CD4-positive, CD25-positive, alpha-beta regulatory T cell (primary cell): ENCODE measurements at regions not wholly inside any gene's neighbourhood (a gene's known extent, or its start where the extent isn't known, plus 50 kb on each side); places are given as distances from the start of the nearest gene placed in this dataset.
"Not testable (repeated sequence)": the region's sequence is repeated elsewhere in the genome, so short reads cannot be mapped to it uniquely, and the experiment has no call there.

Experiments
- ATAC-seq, 2 donors: fragments of 150-1000 bp; cut with Tn5 transposase; one replicate each; pipeline ENCODE4 v1.10.0; 2021; ENCODE audit warnings: low read depth in 2 of 2, moderate number of reproducible peaks in 2 of 2, moderate library complexity in 1 of 2
- DNase-seq, 3 donors: peaks; one replicate each; pipeline versions ENCODE4 v3.0.0 to v3.0.0-alpha.2; 2012 to 2022; ENCODE audit warnings: mixed read lengths in 1 of 3
- H3K27ac ChIP-seq: one replicate; pipeline ENCODE4 v1.7.0; 2013; ENCODE audit warnings: mild to moderate bottlenecking, low read length; ENCODE audit not compliant: insufficient read depth, poor library complexity, severe bottlenecking
- H3K27me3 ChIP-seq: one replicate; pipeline ENCODE4 v1.7.0; 2013; ENCODE audit warnings: low read length; ENCODE audit not compliant: control insufficient read depth, insufficient read depth
- H3K36me3 ChIP-seq: one replicate; pipeline ENCODE4 v1.7.0; 2013; ENCODE audit warnings: mild to moderate bottlenecking, low read length, moderate library complexity; ENCODE audit not compliant: control insufficient read depth, insufficient read depth
- H3K4me1 ChIP-seq: 2 replicates; pipeline ENCODE4 v1.7.0; 2013; ENCODE audit warnings: mild to moderate bottlenecking, low read length; ENCODE audit not compliant: insufficient read depth, control insufficient read depth, poor library complexity, severe bottlenecking
- H3K4me3 ChIP-seq: one replicate; pipeline ENCODE4 v1.7.0; 2013; ENCODE audit warnings: low read depth, mild to moderate bottlenecking, low read length, moderate library complexity
- H3K9me3 ChIP-seq, 2 experiments: 1 replicate in 1 of 2; 2 replicates in 1 of 2; pipeline ENCODE4 v1.7.0; 2013; ENCODE audit warnings: low read length in 2 of 2, mild to moderate bottlenecking in 1 of 2, moderate library complexity in 1 of 2; ENCODE audit not compliant: control insufficient read depth in 2 of 2
- H3K27ac Mint-ChIP-seq, 3 donors: one replicate each; pipeline ENCODE4 v1.8.0; 2020 to 2022; ENCODE audit warnings: mild to moderate bottlenecking in 3 of 3, mixed read lengths in 3 of 3, moderate library complexity in 2 of 3
- H3K27me3 Mint-ChIP-seq: one replicate; pipeline ENCODE4 v1.8.0; 2022; ENCODE audit warnings: mild to moderate bottlenecking, mixed read lengths
- H3K36me3 Mint-ChIP-seq: one replicate; pipeline ENCODE4 v1.8.0; 2020; ENCODE audit warnings: mixed read lengths
- H3K4me1 Mint-ChIP-seq, 4 donors: one replicate each; pipeline ENCODE4 v1.8.0; 2020 to 2022; ENCODE audit warnings: mixed read lengths in 4 of 4, mild to moderate bottlenecking in 1 of 4
- H3K4me3 Mint-ChIP-seq, 4 donors: one replicate each; pipeline ENCODE4 v1.8.0; 2020 to 2022; ENCODE audit warnings: mild to moderate bottlenecking in 4 of 4, mixed read lengths in 4 of 4, moderate library complexity in 3 of 4
- H3K9me3 Mint-ChIP-seq, 7 donors: one replicate each; pipeline ENCODE4 v1.8.0; 2020 to 2022; ENCODE audit warnings: mixed read lengths in 7 of 7, mild to moderate bottlenecking in 3 of 7, moderate library complexity in 2 of 7

DNA sequence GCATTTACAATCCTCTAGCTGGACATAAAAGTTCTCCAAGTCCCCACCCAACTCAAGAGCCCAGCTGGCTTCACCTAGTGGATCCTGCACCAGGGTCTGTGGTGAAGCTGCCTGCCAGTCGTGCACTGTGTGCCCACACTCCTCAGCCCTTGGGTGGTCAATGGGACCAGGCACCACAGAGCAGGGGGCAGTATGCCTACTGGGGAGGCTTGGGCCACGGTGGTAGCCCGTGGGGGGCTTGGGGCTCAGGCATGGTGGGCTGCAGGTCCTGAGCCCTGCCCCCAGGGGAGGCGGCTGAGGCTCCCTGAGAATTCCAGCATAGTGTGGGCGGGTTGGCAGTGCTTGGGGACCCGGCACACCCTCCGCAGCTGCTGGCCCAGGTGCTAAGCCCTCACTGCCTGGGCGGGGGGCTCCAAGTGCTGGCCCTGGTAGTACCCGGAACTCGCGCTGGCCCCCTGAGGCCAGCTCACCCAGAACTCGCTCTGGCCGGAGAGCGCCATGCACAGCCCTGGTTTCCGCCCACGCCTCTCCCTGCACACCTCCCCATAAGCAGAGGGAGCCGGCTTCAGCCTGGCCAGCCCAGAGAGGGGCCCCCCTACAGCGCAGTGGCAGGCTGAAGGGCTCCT is 1473.4 kb downstream of the SUCLG1 start:
- Mint-ChIP-seq H3K4me3 (no peak overlapping the region), H3K27ac (no peak overlapping the region), H3K4me1 (no peaks in the 10 kb centered on the region), H3K9me3 (peaks cover 1 to 26% (median 7%) of the 10 kb centered on the region in 7 donors), H3K27me3 (no peaks in the 10 kb centered on the region), H3K36me3 (no peaks in the 10 kb centered on the region)
- Histone ChIP-seq H3K9me3 (peaks cover 6 to 10% of the 10 kb centered on the region in 2 experiments), H3K36me3 (no peaks in the 10 kb centered on the region), H3K4me1 (no peaks in the 10 kb centered on the region), H3K27me3 (no peaks in the 10 kb centered on the region), H3K4me3 (no peak overlapping the region), H3K27ac (no peak overlapping the region)
- DNase-seq (no peak), ATAC-seq (no peak)

DNA sequence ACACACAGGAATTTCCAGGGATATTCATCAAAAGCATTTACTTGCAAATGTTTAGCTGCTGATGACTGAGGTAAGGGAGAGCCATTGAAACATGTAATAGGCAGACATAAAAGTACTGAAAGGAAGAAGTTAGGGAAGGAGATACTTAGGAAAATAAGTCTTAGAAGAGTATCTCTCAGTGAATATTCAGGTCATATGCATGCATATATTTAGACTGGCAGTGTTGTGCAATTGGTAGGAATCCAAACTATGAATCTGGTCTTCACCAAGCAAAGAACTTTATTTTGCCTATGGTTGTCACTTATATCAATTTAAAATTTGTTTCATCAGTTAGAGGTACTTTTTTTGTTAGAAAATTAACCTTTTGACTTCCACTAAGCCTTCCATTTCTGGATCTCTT is 1490.7 kb downstream of the SUCLG1 start:
- Mint-ChIP-seq H3K4me1 (no peaks in the 10 kb centered on the region), H3K27me3 (no peaks in the 10 kb centered on the region), H3K27ac (no peak overlapping the region), H3K4me3 (no peak overlapping the region), H3K9me3 (peaks cover 0 to 7% (median 5%) of the 10 kb centered on the region in 7 donors), H3K36me3 (no peaks in the 10 kb centered on the region)
- peaks cover 2 to 7% of the 10 kb centered on the region in 2 experiments for H3K9me3 ChIP-seq
- no peak overlapping the region for H3K27ac ChIP-seq
- no peaks in the 10 kb centered on the region for H3K27me3 ChIP-seq
- no peaks in the 10 kb centered on the region for H3K36me3 ChIP-seq
- ATAC-seq (no peak), DNase-seq (no peak)
- no peak overlapping the region for H3K4me3 ChIP-seq
- H3K4me1 ChIP-seq: no peaks in the 10 kb centered on the region

DNA sequence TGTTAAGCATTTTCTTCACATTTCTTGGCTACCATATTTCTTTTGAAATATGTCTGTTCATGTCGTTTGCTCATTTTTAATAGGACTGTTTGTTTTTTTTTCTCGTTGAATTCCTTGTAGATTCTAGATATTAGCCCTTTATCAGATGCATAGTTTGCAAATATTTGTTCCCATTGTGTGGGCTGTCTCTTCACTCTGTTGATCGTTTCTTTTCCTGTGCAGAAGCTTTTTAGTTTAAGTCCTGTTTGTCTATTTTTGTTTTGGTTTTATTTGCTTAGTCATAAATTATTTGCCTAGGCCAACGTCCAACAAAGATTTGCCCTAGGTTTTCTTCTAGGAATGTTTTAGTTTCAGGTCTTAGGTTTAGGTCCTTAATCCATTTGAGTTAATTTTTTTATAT is 1494.7 kb downstream of the SUCLG1 start:
- H3K27ac Mint-ChIP-seq: no peak overlapping the region
- no peaks in the 10 kb centered on the region for H3K36me3 Mint-ChIP-seq
- H3K9me3 Mint-ChIP-seq: peaks cover 0 to 6% (median 5%) of the 10 kb centered on the region in 7 donors
- H3K4me1 Mint-ChIP-seq: no peaks in the 10 kb centered on the region
- no peaks in the 10 kb centered on the region for H3K27me3 Mint-ChIP-seq
- no peak overlapping the region for H3K4me3 Mint-ChIP-seq
- H3K4me3 ChIP-seq: no peak overlapping the region
- H3K27ac ChIP-seq: no peak overlapping the region
- H3K36me3 ChIP-seq: no peaks in the 10 kb centered on the region
- DNase-seq (no peak), ATAC-seq (no peak)
- no peaks in the 10 kb centered on the region for H3K27me3 ChIP-seq
- no peaks in the 10 kb centered on the region for H3K4me1 ChIP-seq
- no peaks in the 10 kb centered on the region for H3K9me3 ChIP-seq

DNA sequence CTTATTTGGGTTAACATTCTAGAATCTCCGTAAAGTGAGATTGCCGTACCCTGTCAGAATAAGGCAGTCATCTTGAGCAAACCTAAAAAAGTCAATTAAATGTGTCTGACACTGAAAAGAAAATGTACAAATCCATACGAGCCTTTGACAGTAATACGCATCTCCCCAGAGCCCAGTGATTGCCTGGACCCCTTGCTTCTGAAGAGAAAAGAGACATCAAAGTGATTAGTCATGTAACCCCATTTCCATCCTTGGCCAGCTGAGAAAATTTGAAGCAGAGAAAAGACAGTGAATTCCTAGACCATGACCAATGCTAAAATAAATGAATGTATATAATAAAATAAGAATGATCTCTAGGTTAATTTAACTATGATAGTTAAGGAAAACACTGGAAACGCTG is 1499.4 kb downstream of the SUCLG1 start:
- ATAC-seq: no peak
- Histone ChIP-seq H3K9me3 (no peaks in the 10 kb centered on the region), H3K27me3 (no peaks in the 10 kb centered on the region), H3K4me3 (no peak overlapping the region), H3K36me3 (no peaks in the 10 kb centered on the region), H3K27ac (no peak overlapping the region), H3K4me1 (no peaks in the 10 kb centered on the region)
- no peak for DNase-seq
- Mint-ChIP-seq H3K4me3 (no peak overlapping the region), H3K36me3 (no peaks in the 10 kb centered on the region), H3K27me3 (no peaks in the 10 kb centered on the region), H3K9me3 (peaks cover 0 to 10% (median 5%) of the 10 kb centered on the region in 7 donors), H3K4me1 (no peaks in the 10 kb centered on the region), H3K27ac (no peak overlapping the region)

DNA sequence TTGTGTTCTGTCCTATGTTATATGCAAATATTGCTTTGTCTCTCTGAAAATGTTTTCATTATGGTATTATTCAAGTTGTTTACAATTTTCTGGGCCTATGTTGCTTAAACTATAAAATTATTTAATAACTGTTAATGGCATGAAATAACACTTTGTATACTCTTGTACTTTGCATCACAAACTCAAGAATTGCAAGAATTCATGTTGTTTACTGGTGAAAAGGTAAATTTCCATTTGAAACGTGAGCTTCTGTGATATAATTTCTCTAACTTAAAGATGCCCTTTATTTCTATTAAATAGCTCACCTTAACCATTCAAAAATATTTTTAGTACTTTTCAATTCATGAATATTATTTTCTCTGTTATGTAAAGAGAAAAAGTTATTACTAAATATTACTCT is 1504.2 kb downstream of the SUCLG1 start:
- no peaks in the 10 kb centered on the region for H3K36me3 Mint-ChIP-seq
- no peak for ATAC-seq
- H3K4me1 Mint-ChIP-seq: no peaks in the 10 kb centered on the region

DNA sequence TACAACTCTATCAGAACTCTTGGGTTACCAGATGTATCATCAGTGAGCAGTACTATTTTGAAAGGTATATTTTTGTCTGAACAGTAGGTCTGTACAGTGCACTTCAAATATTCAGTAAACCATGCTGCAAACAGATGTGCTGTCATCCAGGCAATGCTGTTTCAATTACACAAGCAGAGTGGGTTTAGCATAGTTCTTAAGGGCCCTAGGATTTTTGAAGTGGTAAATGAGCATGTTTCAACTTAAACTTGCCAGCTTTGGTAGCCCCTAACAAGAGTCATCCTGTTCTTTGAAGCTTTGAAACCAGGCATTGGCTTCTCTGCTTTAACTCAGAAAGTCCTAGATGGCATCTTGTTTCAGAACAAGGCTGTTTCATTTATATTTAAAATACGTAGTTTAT is 1519.9 kb downstream of the SUCLG1 start:
- Mint-ChIP-seq H3K9me3 (peaks cover 1 to 11% (median 6%) of the 10 kb centered on the region in 7 donors), H3K4me1 (no peaks in the 10 kb centered on the region), H3K4me3 (no peak overlapping the region), H3K36me3 (no peaks in the 10 kb centered on the region), H3K27me3 (no peaks in the 10 kb centered on the region), H3K27ac (no peak overlapping the region)
- H3K27me3 ChIP-seq: no peaks in the 10 kb centered on the region
- no peaks in the 10 kb centered on the region for H3K4me1 ChIP-seq
- H3K36me3 ChIP-seq: no peaks in the 10 kb centered on the region
- peaks cover 2 to 3% of the 10 kb centered on the region in 2 experiments for H3K9me3 ChIP-seq
- H3K27ac ChIP-seq: no peak overlapping the region
- no peak overlapping the region for H3K4me3 ChIP-seq
- no peak for DNase-seq
- ATAC-seq: no peak

More for the DNA sequence above, 1504.2 kb downstream of the SUCLG1 start:
- H3K4me3 ChIP-seq: no peak overlapping the region
- Mint-ChIP-seq H3K9me3 (peaks cover 0 to 5% (median 2%) of the 10 kb centered on the region in 7 donors), H3K4me3 (no peak overlapping the region), H3K27ac (no peak overlapping the region), H3K27me3 (no peaks in the 10 kb centered on the region)
- H3K27ac ChIP-seq: no peak overlapping the region
- no peaks in the 10 kb centered on the region for H3K9me3 ChIP-seq
- H3K4me1 ChIP-seq: no peaks in the 10 kb centered on the region
- H3K27me3 ChIP-seq: no peaks in the 10 kb centered on the region
- H3K36me3 ChIP-seq: no peaks in the 10 kb centered on the region
- DNase-seq: no peak

DNA sequence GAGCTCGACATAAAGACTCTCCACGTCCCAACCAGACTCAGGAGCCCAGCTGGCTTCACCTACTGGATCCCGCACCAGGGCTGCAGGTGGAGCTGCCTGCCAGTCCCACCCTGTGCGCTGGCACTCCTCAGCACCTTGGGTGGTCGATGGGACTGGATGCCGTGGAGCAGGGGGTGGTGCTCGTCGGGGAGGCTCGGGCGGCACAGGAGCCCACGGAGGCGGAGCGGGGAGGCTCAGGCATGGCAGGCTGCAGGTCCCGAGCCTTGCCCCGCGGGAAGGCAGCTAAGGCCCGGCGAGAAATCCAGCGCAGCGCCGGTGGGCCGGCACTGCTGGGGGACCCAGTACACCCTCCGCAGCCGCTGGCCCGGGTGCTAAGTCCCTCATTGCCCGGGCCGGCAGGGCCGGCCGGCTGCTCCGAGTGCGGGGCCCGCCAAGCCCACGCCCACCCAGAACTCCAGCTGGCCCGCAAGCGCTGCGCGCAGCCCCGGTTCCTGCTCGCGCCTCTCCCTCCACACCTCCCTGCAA is 1520.7 kb downstream of the SUCLG1 start:
- not testable (repeated sequence) for H3K4me1 Mint-ChIP-seq, DNase-seq

DNA sequence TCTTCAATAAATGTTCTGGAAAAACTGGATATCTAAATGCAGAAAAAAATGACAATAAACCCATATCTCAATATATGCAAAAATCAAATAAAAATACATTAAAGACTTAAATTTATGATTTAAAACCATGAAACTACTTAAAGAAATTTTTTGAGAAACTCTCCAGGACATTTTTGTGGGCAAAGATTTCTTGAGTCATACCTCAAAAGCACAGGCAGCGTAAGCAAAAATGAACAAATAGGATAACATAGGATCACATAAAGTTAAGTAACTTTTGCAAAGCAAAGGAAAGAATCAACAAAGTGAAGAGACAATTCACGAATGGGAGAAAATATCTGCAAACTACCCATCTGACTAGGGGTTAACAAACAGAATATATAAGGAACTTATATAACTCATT is 1545.5 kb downstream of the SUCLG1 start:
- Mint-ChIP-seq H3K27ac (no peak overlapping the region), H3K4me3 (no peak overlapping the region), H3K4me1 (no peaks in the 10 kb centered on the region), H3K27me3 (no peaks in the 10 kb centered on the region), H3K9me3 (peaks cover 0 to 17% (median 1%) of the 10 kb centered on the region in 7 donors), H3K36me3 (no peaks in the 10 kb centered on the region)
- H3K9me3 ChIP-seq: no peaks in the 10 kb centered on the region
- H3K4me1 ChIP-seq: no peaks in the 10 kb centered on the region
- ATAC-seq (no peak), DNase-seq (no peak)
- H3K27ac ChIP-seq: no peak overlapping the region
- no peaks in the 10 kb centered on the region for H3K36me3 ChIP-seq
- H3K4me3 ChIP-seq: no peak overlapping the region
- no peaks in the 10 kb centered on the region for H3K27me3 ChIP-seq

More for the DNA sequence above, 1520.7 kb downstream of the SUCLG1 start:
- H3K36me3 ChIP-seq, H3K9me3 Mint-ChIP-seq, H3K9me3 ChIP-seq, H3K27me3 ChIP-seq, H3K27ac ChIP-seq, ATAC-seq, H3K4me3 ChIP-seq, H3K27ac Mint-ChIP-seq, H3K36me3 Mint-ChIP-seq, H3K4me1 ChIP-seq, H3K27me3 Mint-ChIP-seq, H3K4me3 Mint-ChIP-seq: not testable (repeated sequence)
